ENCODE measurements at regions not wholly inside any gene's neighbourhood (a gene's known extent, or its start where the extent isn't known, plus 50 kb on each side); places are given as distances from the start of the nearest gene placed in this dataset.

GRCh38 chr16:55107851-55108250, 177.2 kb downstream of the IRX5 start:
- H3K4me1 Mint-ChIP-seq (ENCODE audit: low read depth) = no peaks in the 10 kb centered on the region
- DNase-seq (ENCODE audit: low spot score) = no peak
- peaks cover 13% of the 10 kb centered on the region for H3K27me3 Mint-ChIP-seq (ENCODE audit: low read depth)
- no peak for TF ChIP-seq CTCF (IDR thresholded peaks at IDR 0.05)
- H3K9me3 Mint-ChIP-seq (ENCODE audit: low read depth) = no peaks in the 10 kb centered on the region
- H3K36me3 Mint-ChIP-seq (ENCODE audit: low read depth) = no peaks in the 10 kb centered on the region
- H3K27ac Mint-ChIP-seq (ENCODE audit: unreplicated experiment) = no peak overlapping the region
- H3K4me3 Mint-ChIP-seq (ENCODE audit: unreplicated experiment) = no peak overlapping the region

- no peak overlapping the region for H3K4me3 Mint-ChIP-seq (ENCODE audit: unreplicated experiment)
- TF ChIP-seq CTCF (IDR thresholded peaks at IDR 0.05) = no peak
- peaks cover 5% of the 10 kb centered on the region for H3K27me3 Mint-ChIP-seq (ENCODE audit: low read depth)
- H3K36me3 Mint-ChIP-seq (ENCODE audit: low read depth) = no peaks in the 10 kb centered on the region
- H3K27ac Mint-ChIP-seq (ENCODE audit: unreplicated experiment) = no peak overlapping the region
- no peak for DNase-seq (ENCODE audit: low spot score)
- H3K9me3 Mint-ChIP-seq (ENCODE audit: low read depth) = no peaks in the 10 kb centered on the region
- no peaks in the 10 kb centered on the region for H3K4me1 Mint-ChIP-seq (ENCODE audit: low read depth)
These were observed 182.5 kb downstream of the IRX5 start for GRCh38 chr16:55113210-55113609.

- no peak for DNase-seq (ENCODE audit: low spot score)
- no peak for TF ChIP-seq CTCF (IDR thresholded peaks at IDR 0.05)
- no peak overlapping the region for H3K27ac Mint-ChIP-seq (ENCODE audit: unreplicated experiment)
- no peaks in the 10 kb centered on the region for H3K9me3 Mint-ChIP-seq (ENCODE audit: low read depth)
- no peaks in the 10 kb centered on the region for H3K36me3 Mint-ChIP-seq (ENCODE audit: low read depth)
- no peaks in the 10 kb centered on the region for H3K4me1 Mint-ChIP-seq (ENCODE audit: low read depth)
- no peak overlapping the region for H3K4me3 Mint-ChIP-seq (ENCODE audit: unreplicated experiment)
- peaks cover 7% of the 10 kb centered on the region for H3K27me3 Mint-ChIP-seq (ENCODE audit: low read depth)
These were observed 184.8 kb downstream of the IRX5 start for GRCh38 chr16:55115506-55115905.

GRCh38 chr16:55116165-55116920, 185.7 kb downstream of the IRX5 start:
- H3K27me3 Mint-ChIP-seq (ENCODE audit: low read depth) = peaks cover 10% of the 10 kb centered on the region
- no peaks in the 10 kb centered on the region for H3K4me1 Mint-ChIP-seq (ENCODE audit: low read depth)
- H3K9me3 Mint-ChIP-seq (ENCODE audit: low read depth) = no peaks in the 10 kb centered on the region
- no peak for TF ChIP-seq CTCF (IDR thresholded peaks at IDR 0.05)
- no peak overlapping the region for H3K27ac Mint-ChIP-seq (ENCODE audit: unreplicated experiment)
- no peak for DNase-seq (ENCODE audit: low spot score)
- H3K36me3 Mint-ChIP-seq (ENCODE audit: low read depth) = no peaks in the 10 kb centered on the region
- no peak overlapping the region for H3K4me3 Mint-ChIP-seq (ENCODE audit: unreplicated experiment)

GRCh38 chr16:55118701-55119260, 188.1 kb downstream of the IRX5 start:
- no peak overlapping the region for H3K4me3 Mint-ChIP-seq (ENCODE audit: unreplicated experiment)
- TF ChIP-seq CTCF (IDR thresholded peaks at IDR 0.05) = no peak
- no peaks in the 10 kb centered on the region for H3K4me1 Mint-ChIP-seq (ENCODE audit: low read depth)
- peaks cover 11% of the 10 kb centered on the region for H3K27me3 Mint-ChIP-seq (ENCODE audit: low read depth)
- H3K36me3 Mint-ChIP-seq (ENCODE audit: low read depth) = no peaks in the 10 kb centered on the region
- DNase-seq (ENCODE audit: low spot score) = no peak
- peaks cover 10% of the 10 kb centered on the region for H3K9me3 Mint-ChIP-seq (ENCODE audit: low read depth)
- no peak overlapping the region for H3K27ac Mint-ChIP-seq (ENCODE audit: unreplicated experiment)
